ENCODE measurements at regions not wholly inside any gene's neighbourhood (a gene's known extent, or its start where the extent isn't known, plus 50 kb on each side); places are given as distances from the start of the nearest gene placed in this dataset.

DNA sequence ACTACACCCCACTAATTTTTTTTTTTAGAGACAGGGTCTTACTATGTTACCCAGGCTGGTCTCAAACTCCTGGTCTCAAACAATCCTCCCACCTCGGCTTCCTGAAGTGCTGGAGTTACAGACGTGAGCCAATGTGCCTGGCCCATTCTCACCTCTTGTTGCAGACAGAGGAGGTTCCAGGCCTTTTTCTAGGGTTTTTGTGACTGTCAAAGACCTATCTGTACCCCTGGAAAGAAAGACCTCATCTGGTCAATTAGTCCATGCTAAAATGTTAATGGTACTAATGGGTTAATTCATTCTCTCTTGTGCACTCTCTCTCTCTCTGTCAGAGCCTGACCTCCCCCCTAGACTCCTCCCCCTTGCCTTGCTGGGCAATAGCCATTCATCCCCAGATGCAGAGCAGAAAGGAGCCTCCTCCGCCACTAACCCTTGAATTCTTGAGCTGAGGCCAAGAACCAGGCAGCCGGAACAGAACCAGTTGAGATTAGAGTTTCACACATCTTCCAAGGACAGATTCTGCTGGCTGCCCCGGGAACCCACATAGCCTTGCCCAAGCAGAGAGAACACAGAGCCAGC, 209.7 kb downstream of the SKIDA1 start:
- no peak for DNase-seq

DNA sequence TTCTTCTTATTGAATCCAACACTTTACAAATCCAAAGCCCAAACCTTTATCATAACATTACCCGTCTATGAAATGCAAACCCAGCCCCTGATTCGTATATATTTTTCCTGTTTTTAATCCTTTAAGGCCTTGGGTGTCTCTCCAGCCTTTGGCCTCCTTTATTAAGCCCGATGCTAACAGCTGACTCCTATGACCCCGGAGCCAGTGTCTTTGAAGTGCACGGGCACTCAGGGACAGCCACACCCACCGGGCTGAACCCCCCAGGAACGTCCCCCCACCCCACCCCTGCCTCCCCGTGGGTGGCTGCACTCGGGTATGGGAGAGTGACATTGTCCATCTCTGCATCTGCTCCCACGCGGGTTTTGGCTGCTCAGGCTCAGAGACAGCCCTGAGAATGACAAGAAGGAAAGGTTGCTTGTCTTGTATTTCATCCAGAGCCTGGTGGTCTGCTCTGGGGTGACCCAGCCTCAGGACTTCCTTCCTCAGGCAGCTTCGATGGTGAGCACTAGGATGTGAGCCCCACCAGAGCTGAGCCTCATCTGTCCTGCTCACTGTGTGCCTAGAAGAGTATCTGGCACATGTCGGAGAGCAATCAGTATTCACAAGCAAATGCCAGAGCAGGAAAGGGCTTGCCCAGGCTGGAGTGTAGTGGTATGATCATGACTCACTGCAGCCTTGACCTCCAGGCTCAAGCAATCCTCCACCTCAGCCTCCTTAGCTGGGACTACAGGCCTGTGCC, 210.4 kb downstream of the SKIDA1 start:
- DNase-seq, result no peak

DNA sequence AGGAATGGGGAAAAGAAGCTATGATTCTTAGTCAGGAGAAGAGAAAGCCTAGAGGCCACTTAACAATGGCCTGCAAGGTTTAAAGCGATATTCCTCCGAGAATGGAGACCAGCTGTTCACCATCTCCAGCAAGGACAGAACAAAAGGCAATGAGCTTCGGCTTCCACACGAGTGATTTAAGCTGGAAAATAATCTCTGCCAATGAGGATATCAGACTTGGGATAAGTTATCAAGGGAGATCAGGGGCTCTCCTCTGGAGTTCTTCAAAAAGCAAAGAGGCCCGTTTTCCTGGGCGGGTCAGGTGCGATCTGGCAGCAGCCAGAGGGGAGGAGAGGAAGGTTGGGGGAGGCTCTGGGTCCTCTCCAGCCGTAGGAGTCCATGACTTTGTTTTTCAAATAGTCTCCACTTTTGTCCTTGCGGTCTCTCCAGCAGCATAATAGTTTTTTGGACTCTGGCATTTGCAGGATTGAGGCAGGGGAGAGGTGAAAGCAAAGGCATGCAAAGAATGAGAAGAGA, 211.3 kb downstream of the SKIDA1 start:
- no peak for DNase-seq

DNA sequence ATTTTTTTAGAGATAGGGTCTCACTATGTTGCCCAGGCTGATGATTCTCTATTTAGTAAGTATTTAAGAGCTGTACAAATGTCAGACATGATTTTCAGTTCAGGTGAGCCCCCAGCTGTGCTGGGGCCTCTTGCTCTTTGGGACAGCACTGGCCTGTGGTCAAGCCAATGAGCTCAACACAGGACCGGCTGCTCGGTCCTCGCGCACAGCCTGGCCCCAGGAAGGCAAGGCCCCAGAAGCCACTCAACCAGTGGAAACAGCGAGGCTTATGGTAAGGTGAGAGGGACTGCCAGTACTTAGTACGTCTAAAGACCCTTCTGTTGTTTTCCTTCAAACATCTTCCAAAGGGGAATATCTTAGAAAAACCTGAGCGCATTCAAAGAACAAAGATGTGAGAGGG, 211.8 kb downstream of the SKIDA1 start:
- DNase-seq, result no peak

DNA sequence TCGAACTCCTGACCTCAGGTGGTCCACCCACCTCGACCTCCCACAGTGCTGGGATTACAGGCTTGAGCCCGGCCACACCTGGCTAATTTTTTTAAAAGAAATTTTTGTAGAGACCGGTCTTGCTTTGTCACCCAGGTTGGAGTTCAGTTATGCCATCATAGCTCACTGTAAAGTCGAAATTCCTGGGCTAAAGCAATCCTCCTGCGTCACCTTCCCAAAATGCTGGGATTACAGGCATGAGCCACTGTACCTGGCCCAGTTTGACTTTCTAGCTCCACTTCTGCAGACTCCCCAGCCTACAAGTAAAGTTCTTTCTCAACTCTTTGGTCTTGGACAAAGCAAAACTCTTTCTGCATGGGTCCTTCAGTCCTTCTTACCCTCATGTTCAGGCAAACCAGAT, 214.1 kb downstream of the SKIDA1 start:
- DNase-seq, result no peak

DNA sequence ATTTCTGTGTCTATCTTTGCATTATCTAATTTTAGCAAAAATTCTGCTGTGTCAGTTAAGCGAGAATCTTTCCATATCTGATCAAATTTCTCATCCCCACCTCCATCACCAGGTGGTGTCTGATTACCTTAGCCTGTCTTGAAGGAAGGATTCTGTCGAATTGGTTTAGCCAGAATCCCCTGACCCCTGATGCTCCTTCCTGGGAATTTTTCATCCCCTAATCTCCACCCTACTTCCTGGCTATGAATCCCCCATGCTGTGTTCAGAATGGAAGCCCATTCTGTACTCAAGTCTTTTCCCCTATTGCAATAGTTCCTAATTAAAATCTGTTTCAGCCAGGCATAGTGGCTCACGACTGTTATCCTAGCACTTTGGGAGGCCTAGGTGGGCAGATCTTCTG, 216.1 kb downstream of the SKIDA1 start:
- DNase-seq, result no peak

DNA sequence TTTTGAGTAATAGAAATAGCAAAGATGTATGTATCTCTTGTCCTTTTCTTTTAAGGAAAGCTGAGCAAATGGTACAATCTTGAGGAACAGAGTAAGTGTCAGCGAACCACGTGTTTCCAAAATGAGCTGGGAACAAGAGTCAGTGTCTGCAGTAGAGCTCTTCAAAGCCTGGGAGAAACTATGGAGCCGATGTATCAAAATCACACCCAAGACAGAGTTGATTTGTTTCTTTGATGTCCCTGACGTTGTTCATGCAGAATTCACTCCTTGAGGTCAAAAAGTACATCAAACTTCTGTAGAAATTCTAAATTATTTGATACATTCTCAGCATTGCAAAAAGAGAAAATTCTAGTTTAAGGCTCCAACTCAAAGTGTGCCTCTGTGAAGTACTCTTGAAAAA, 216.5 kb downstream of the SKIDA1 start:
- no peak for DNase-seq

DNA sequence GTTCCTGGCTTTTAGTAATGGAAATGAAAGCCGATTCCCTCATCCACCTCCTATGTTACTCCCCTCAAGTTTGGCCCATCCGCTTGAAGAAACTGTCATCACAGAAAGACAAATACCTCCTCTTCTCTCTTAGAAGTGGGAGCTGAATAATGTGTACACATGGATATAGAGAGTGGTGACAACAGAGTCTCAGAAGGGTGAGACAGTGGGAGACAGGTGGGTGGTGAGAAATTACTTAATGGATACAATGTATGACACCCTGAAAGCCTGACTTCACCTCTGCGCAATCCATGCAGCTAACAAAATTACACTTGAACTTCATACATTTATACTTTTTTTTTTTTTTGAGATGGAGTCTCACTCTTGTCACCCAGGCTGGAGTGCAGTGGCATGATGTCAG, 217.5 kb downstream of the SKIDA1 start:
- DNase-seq, result no peak

DNA sequence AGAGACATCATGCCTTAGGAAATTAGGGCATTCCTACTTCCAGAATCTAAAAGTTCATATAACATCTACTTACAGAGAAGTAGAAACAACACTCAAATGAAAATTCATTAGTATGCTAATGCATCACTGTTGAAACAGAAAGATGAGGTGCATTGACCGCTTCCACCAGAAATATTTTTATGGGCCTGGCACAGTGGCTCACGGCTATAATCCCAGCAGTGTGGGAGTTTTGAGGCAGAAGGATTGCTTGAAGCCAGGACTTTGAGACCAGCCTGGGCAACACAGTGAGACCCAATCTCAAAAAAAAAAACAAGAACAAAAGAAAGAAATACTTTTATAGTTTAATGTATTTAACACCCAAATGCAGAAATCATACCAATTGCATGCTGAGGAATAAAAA, 220.9 kb downstream of the SKIDA1 start:
- no peak for DNase-seq

DNA sequence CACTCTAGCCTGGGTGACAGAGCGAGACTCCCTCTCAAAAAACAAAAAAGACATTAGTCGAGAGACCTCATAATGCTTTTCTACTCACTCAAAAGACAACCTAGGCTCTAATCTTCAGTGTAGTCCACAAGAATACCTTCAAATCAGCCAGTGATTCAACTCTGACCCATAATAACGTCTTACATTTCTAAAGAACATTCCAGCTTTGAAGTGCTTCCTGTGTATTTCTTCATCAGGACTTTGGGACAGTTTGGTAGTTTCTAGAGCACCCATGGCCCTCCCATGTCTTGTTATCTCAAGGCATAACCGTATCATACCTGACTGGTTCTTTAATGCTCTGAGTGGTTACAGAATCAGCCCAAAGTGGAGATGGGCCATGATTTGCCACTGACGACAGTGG, 221.3 kb downstream of the SKIDA1 start:
- DNase-seq, result no peak

DNA sequence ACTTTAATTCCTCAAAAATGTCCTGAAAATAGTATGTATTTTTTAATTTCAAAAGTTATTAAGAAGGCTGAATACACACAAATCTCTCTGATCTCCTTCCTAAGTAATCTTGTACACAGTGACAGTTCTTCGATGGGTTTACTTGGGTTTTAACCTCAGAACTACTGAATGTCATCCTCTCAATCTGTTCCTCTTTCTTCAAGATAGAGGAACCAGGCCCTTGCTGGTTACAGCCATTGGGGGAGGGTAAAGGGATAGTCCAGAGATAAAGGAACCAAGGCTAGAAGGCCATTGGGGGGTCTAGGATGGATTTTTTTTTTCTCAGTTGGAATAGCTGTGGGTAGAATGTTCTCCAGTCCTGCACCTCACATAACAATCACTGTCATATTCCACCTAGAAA, 224.9 kb downstream of the SKIDA1 start:
- no peak for DNase-seq

DNA sequence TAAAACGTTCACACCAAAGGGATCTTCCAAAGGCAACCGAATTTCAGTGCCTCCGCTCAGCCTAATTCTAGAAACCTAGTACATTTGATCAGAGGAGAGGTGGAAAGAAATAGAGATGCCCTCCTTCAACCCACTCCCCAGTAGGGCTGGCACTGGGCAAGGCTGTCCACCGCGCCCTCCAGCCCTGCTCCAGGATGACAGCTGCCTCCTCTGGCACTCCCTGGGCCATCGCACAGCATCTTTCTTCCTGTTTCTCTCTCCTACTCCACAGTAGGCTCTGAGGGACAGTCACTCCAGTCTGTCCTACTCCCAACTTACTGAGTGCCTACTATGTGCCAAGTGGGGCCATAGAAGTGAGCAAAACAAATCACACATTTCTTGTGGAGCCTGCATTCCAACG, 226.2 kb downstream of the SKIDA1 start:
- no peak for DNase-seq

DNA sequence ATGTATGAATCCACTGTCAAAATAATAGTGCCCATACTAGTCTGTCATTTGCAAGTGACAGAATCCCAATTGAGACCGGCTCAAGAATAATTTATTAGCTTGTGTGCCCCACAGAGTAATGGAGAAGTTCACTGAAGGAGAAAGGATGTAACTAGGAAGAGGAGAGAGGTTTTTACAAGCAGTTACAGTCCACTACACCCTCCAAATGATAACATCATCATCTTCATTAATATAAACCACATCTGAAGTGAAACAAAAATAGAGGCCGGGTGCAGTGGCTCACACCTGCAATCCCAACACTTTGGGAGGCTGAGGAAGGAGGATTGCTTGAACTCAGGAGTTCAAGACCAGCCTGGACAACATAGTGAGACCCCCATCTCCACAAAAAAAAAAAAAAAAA, 226.8 kb downstream of the SKIDA1 start:
- no peak for DNase-seq

DNA sequence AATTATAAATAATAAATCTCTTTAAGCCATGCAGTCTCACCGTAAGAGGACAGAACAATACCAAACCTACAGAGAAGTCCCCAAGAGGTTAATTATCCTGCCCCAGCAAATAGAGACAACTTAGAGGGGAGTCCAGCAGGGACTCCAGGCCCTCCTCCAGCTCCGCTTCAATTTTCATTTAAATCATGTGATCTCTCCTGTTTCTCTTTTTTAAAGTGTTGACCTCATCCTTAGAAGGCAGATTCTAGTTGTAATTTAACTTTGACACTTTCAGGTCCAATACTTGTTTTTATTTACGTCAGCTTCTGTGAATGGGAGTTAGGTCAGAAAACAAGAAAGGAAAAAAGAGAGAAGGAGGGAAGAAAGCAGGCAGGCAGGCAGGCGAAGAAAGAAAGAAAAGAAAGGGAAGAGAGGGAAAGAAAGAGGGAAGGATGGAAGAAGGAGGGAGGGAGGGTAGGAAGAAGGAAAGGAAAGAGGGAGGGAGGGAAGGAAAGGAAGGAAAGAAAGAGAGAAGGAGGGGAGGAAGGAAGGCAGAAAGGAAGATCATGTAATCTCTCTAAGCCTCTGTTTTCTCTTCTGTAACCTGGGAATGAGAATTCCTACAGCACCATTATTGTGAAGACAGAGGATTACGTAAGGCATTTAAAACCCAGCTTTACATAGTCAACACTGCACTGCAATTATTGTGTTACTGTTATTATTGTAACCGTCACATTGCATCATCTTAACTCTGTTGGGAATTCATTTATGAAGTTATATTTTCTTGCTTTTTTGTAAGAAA, 227.7 kb downstream of the SKIDA1 start:
- DNase-seq, result no peak

DNA sequence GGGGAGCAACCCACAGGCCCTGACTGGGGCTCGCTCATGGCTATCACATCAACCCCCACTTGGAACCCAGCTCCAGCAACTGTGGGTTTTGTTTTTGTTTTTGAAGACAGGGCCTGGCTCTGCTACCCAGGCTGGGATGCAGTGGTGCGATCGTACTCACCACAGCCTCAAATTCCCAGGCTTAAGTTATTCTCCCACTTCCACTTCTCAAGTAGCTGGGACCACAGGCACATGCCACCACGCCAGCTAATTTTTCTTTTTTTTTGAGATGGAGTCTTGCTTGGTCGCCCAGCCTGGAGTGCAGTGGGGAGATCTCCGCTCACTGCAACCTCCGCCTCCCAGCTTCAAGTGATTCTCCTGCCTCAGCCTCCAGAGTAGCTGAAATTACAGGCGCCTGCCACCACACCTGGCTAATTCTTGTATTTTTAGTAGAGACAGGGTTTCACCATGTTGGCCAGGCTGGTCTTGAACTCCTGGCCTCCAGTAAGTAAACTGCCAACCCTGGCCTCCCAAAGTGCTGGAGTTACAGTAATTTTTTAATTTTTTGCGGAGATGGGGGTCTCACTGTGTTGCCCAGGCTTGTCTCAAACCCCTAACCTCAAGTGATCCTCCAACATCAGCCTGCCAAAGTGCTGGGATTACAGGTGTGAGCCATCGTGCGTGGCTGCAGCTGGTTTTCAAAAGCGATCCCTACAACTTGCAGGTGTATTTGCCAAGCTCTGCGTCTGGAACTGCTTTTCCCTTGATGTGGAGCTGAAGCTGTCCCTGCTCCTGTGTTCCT, 228.7 kb downstream of the SKIDA1 start:
- DNase-seq, result no peak

DNA sequence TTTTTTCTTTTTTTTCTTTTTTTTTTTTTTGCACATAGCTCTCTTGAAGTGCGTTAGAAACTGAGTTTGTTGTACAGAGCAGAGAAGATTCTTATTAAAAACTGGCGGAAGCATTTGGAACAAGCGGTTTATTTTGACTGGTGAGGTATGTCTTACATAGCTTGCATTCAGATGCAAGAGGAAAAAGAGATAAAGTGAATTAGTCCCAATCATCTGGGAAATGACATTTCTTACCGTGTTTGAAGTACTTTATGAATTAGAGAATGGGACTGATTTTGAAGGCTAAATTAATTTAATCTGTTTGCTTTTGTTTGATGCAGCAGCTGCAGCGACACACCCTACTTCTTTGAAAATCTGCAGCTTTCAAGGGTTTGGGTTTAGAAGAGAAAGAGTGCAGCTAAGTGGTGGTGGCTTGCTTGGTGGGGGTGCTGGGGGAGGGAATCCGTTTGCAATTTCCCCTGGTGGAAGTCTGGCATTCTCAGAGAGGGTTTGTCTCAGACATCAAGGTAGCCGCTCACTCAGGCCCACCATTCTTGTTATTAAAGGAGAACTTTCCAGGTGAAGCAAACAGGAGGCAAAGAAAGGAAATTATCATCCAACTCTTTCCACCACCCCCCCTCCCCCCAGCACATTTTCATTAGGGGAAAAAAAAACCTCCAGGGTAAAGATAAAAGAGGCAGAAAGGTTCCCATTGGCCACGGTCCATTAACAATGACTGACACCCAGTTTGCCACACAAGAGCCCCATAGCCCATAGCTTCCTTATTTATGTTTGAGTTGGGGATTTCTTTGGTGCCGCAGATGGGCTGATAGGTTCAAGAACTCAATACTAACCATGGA, 231.7 kb downstream of the SKIDA1 start:
- DNase-seq, result no peak

DNA sequence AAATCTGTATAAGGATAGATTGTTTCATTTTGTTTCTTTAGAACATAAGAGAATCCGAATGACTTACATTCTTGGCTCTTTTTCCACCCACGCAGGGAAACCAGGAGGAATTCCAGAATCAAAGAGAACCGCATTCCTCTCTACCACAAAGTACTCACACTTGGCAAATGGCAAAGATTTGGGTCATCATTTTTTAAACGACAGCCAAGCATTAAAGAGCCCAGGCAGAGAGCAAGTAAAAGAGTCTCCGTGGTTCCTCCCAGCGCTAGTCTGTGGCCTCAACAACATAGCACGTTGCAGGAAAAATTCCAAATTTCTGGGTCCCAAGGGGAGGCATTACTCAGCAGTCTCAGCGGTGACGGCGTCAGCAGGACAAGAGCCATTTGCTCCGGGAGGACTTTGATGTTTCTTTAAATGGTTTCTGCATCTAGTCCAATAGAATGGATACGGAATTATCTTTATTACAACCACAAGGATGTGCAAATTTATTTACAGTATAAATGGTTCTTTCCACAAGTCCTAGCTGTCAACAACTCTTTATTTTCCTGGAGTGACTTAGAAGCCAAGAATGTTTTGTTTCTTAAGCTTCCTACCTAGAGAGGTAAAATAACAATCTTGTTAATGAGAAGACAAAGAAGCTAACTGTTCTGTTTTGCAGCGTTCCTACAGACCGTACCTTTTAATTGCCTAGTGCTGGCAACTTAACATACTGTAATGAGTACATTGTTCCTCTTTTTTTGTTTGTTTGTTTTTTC, 232.5 kb downstream of the SKIDA1 start:
- no peak for DNase-seq

DNA sequence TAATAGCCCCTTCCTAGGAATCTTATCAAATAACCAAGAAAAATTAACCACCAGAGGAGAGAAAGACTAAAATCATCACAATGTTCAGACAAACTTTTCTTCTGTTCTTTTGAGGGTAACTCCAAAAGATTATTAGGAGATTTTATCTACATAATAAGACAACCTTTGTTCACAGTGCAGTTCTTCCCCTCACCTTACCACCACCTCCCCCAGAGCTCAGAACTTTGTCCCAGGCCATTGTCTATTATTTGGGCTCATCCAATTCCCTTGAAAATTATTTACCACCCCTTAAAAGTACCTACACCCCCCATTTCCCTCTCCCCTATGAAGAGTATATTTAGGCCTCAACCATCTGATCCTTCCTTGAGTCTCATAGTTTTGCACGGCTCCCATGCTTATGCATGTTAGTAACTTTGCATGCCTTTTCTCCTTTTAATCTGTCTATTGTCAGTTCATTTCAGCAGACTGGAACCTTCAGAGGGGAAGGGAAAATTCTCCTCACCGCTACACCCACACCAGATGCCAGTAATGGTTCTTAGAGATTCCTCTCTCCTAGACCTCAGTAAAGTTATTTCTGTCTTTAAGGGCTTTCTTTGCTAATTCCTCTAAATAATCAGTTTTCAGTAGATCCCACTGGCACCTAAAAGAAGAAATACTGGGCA, 234.9 kb downstream of the SKIDA1 start:
- no peak for DNase-seq

DNA sequence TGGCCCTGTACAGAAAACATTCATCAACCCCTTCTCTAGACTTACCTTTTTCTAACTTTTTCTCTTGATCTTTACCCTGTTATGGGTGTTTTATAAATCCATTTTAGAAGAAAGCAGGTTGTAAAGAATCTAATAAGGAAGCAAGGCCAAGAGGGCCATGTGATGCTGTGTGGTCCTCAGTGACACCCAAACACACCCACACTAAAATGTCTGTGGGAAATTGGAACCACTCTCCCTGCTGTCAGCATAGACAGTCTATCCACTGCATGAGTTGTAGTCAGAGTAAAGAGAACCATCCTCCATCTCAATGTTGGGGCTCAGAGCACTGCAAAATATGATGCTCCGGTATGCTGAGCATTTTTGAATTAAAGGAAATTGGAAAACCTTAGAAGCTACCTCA, 235.5 kb downstream of the SKIDA1 start:
- DNase-seq, result no peak

DNA sequence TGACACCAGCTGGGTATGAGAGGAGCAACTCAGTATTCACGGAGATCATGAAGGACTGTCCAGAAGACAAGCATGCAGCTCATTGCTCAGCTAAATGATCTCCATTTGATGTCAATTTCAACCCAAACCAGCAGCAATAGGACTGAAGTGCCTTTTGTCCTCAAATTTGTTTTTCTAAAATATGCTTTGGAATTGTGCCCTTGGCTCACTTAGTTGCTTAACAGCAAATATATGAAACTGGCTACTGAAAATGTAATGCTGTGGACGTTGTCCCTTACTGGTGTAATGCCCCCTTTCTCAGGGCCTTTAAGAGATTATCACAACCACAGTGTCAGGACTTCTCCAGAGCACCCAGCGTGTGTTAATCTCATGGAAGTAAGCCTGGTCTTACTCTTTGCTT, 236.2 kb downstream of the SKIDA1 start:
- no peak for DNase-seq

DNA sequence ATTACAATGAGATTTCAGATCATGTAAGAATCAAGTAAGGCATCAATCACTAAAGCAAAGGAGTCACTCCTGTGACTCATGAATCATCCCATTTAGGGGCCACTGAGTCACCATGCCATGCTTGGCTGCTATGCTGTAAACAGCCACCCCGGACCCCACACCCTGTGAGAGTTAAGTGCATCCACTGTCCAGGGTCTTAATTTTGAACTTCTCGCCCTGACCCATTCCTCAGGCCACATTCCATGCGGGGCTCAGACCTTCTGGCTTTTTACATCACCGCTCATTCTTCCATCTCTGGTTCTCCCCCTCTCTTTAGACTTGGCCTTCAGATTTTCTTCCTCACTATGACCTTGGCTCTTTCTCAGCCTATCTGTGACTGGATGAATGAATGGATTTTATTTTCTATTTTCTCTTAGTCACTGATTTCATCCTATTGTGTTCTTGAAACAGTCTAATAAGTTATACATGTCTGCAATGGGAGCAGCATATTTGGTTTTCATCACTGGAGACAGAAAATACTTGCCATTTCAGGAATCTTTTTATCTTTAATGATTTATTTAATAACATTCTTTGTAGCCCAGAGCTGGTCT, 239.6 kb downstream of the SKIDA1 start:
- DNase-seq, result no peak

Measured in activated CD8-positive, alpha-beta memory T cell treated with anti-CD3 and anti-CD28 coated beads, Interleukin-2, amount 50 U/mL, for 48 hours (primary cell).